A549 (cell line): ENCODE measurements at regions not wholly inside any gene's neighbourhood (a gene's known extent, or its start where the extent isn't known, plus 50 kb on each side); places are given as distances from the start of the nearest gene placed in this dataset.
"Not testable (repeated sequence)": the region's sequence is repeated elsewhere in the genome, so short reads cannot be mapped to it uniquely, and the experiment has no call there.

Experiments used
- ATAC-seq, 2 experiments: fragments of 200-7000 bp in 1 of 2; fragments of >200 bp in 1 of 2; cut with Nextera tagmentation in 1 of 2; cut with Tn5 transposase in 1 of 2; 3 replicates each; pipeline versions ENCODE4 v1.8.0 to v1.9.1; 2018 to 2020; ENCODE audit warnings: mild to moderate bottlenecking in 1 of 2, moderate library complexity in 1 of 2
- CTCF ChIA-PET: fragments of 300-600 bp; sonication (Branson Sonifier 250); formaldehyde crosslinking; extraction: SDS; loops from one replicate; lab custom pipeline; 2021; ENCODE audit warnings: antibody characterized with exemption, inconsistent platforms; lab: Yijun Ruan, JAX
- POLR2A ChIA-PET: fragments of 350-600 bp; formaldehyde crosslinking; extraction: SDS; loops from one replicate; lab custom pipeline; 2021; ENCODE audit warnings: antibody characterized with exemption, inconsistent platforms; lab: Yijun Ruan, JAX
- DNase-seq, 2 experiments: peaks; one replicate each; pipeline versions ENCODE4 v3.0.0 to v3.0.0-alpha.2; 2011 to 2016; ENCODE audit warnings: low read depth in 1 of 2, low spot score in 1 of 2
- FAIRE-seq: peaks from 2 replicates; lab custom pipeline; 2011; peaks lifted over from hg19 to GRCh38; lab: Jason Lieb, UNC
- H3K27ac ChIP-seq, 2 experiments: fragments of >200 bp; sonication (Bioruptor Twin); formaldehyde crosslinking; 3 replicates each; pipeline ENCODE4 v1.5.1; 2016 to 2017
- H3K4me1 ChIP-seq: fragments of >200 bp; sonication (Bioruptor Twin); formaldehyde crosslinking; 3 replicates; pipeline ENCODE4 v1.6.1; 2016
- H3K4me2 ChIP-seq: fragments of >200 bp; sonication (Bioruptor Twin); formaldehyde crosslinking; 3 replicates; pipeline ENCODE4 v1.6.1; 2016
- H3K4me3 ChIP-seq: fragments of >200 bp; sonication (Bioruptor Twin); formaldehyde crosslinking; 3 replicates; pipeline ENCODE4 v1.5.1; 2016
- H3K9me3 ChIP-seq: fragments of >200 bp; sonication (Bioruptor Twin); formaldehyde crosslinking; 3 replicates; pipeline ENCODE4 v1.6.1; 2016
- BCL3 ChIP-seq: fragments of >200 bp; sonication (Bioruptor Twin); formaldehyde crosslinking; IDR thresholded peaks from 3 replicates; pipeline ENCODE4 v1.6.1; 2016
- BHLHE40 ChIP-seq: IDR thresholded peaks from 2 replicates; pipeline ENCODE4 v1.6.1; 2012; ENCODE audit warnings: low read depth, low read length, inconsistent platforms
- CEBPB ChIP-seq, 2 experiments: fragments of >200 bp in 1 of 2; sonication (Bioruptor Twin) in 1 of 2; formaldehyde crosslinking in 1 of 2; IDR thresholded peaks; 2 replicates each; pipeline ENCODE4 v1.6.1; 2012 to 2016
- CHD4 ChIP-seq: fragments of 200-600 bp; sonication (generic); IDR thresholded peaks from 2 replicates; pipeline ENCODE4 v1.6.1; 2016; ENCODE audit warnings: antibody characterized with exemption, mild to moderate bottlenecking, borderline replicate concordance
- EHMT2 ChIP-seq: fragments of 200-600 bp; sonication (generic); IDR thresholded peaks from 2 replicates; pipeline ENCODE4 v1.6.1; 2016; ENCODE audit warnings: antibody characterized with exemption, low read depth, mild to moderate bottlenecking, moderate library complexity
- ESRRA ChIP-seq: fragments of 150-350 bp; IDR thresholded peaks from 2 replicates; pipeline ENCODE4 v1.6.1; 2014; ENCODE audit warnings: mild to moderate bottlenecking, low read length, borderline replicate concordance
- FOSB ChIP-seq: fragments of 250-450 bp; sonication (Bioruptor Pico); IDR thresholded peaks from 2 replicates; pipeline ENCODE4 v1.5.0; 2020; ENCODE audit warnings: mild to moderate bottlenecking, moderate library complexity
- FOSL2 ChIP-seq, 2 experiments: fragments of 450-650 bp in 1 of 2; fragments of >200 bp in 1 of 2; sonication (Bioruptor Twin) in 1 of 2; formaldehyde crosslinking; IDR thresholded peaks; 2 replicates each; pipeline versions ENCODE4 v1.5.0 to v1.6.1; 2016 to 2020; ENCODE audit warnings: mild to moderate bottlenecking in 1 of 2, moderate library complexity in 1 of 2
- GATA3 ChIP-seq: IDR thresholded peaks from 2 replicates; pipeline ENCODE4 v1.6.1; 2012; ENCODE audit warnings: borderline replicate concordance
- HDAC2 ChIP-seq: fragments of 200-600 bp; sonication (generic); IDR thresholded peaks from 2 replicates; pipeline ENCODE4 v1.6.1; 2016
- HOXB13 ChIP-seq: fragments of 250-450 bp; sonication (Bioruptor Pico); IDR thresholded peaks from 2 replicates; pipeline ENCODE4 v1.5.0; 2020; ENCODE audit warnings: low read depth, mild to moderate bottlenecking, moderate library complexity
- JUN ChIP-seq, 2 experiments: fragments of >200 bp; sonication (Bioruptor Twin); formaldehyde crosslinking; IDR thresholded peaks; 2 replicates in 1 of 2; 3 replicates in 1 of 2; pipeline ENCODE4 v1.6.1; 2016 to 2017
- MAZ ChIP-seq: fragments of 150-350 bp; IDR thresholded peaks from 2 replicates; pipeline ENCODE4 v1.6.1; 2014; ENCODE audit warnings: antibody characterized with exemption, low read depth, low read length, borderline replicate concordance
- NFE2L2 ChIP-seq: fragments of 150-350 bp; conservative IDR thresholded peaks from 2 replicates; pipeline ENCODE4 v1.6.1; 2014; ENCODE audit warnings: low read length
- POLR2A ChIP-seq: IDR thresholded peaks from 2 replicates; pipeline ENCODE4 v1.6.1; 2012; ENCODE audit warnings: mild to moderate bottlenecking, low read length
- RAD21 ChIP-seq, 2 experiments: fragments of >200 bp in 1 of 2; sonication (Bioruptor Twin) in 1 of 2; formaldehyde crosslinking in 1 of 2; IDR thresholded peaks in 1 of 2; conservative IDR thresholded peaks in 1 of 2; 2 replicates in 1 of 2; 3 replicates in 1 of 2; pipeline ENCODE4 v1.6.1; 2012 to 2018; ENCODE audit warnings: inconsistent platforms in 1 of 2
- REST ChIP-seq: fragments of 200-600 bp; sonication (generic); IDR thresholded peaks from 2 replicates; pipeline ENCODE4 v1.6.1; 2016; ENCODE audit warnings: antibody characterized with exemption, mild to moderate bottlenecking, moderate library complexity
- RNF2 ChIP-seq: fragments of 200-600 bp; sonication (generic); IDR thresholded peaks from 2 replicates; pipeline ENCODE4 v1.6.1; 2016; ENCODE audit warnings: low read depth, mild to moderate bottlenecking, antibody characterized with exemption, moderate library complexity, borderline replicate concordance
- TFCP2L1 ChIP-seq: fragments of 250-450 bp; sonication (Bioruptor Pico); IDR thresholded peaks from 2 replicates; pipeline ENCODE4 v1.5.0; 2021; ENCODE audit warnings: mild to moderate bottlenecking
- USF2 ChIP-seq: fragments of 450-650 bp; IDR thresholded peaks from 2 replicates; pipeline ENCODE4 v1.6.1; 2014; ENCODE audit warnings: antibody characterized with exemption
- ZNF302 ChIP-seq: fragments of 250-450 bp; sonication (Bioruptor Pico); IDR thresholded peaks from 2 replicates; pipeline ENCODE4 v1.9.0; 2021; ENCODE audit warnings: inconsistent platforms, mild to moderate bottlenecking, moderate library complexity
- ZSCAN20 ChIP-seq: fragments of 250-450 bp; sonication (Bioruptor Pico); IDR thresholded peaks from 2 replicates; pipeline ENCODE4 v1.8.0; 2022; ENCODE audit warnings: mild to moderate bottlenecking, moderate library complexity
- WGBS: methylation state at CpG from one replicate; pipeline ENCODE4 v1.1.6; 2017; ENCODE audit errors: missing lambda C conversion rate; 5-methylcytosine and 5-hydroxymethylcytosine counted together
- TF ChIP-seq, protein P1 (sequence below): fragments of 250-450 bp; sonication (Bioruptor Pico); IDR thresholded peaks from 2 replicates; pipeline ENCODE4 v1.5.0; 2020; ENCODE audit warnings: low read depth, mild to moderate bottlenecking, moderate library complexity

- ChIA-PET CTCF (no interaction called here), POLR2A (no interaction called here)
- no peaks in the 10 kb centered on the region for H3K9me3 ChIP-seq
- H3K4me3 ChIP-seq = no peak overlapping the region
- H3K4me1 ChIP-seq = no peaks in the 10 kb centered on the region
- no peak overlapping the region for H3K4me2 ChIP-seq
- H3K27ac ChIP-seq = no peak overlapping the region
- DNase-seq = no peak
- ATAC-seq = no peak
- no peak for FAIRE-seq
- TF ChIP-seq FOSL2 (IDR thresholded peaks at IDR 0.05) = no peak
- no peak for TF ChIP-seq FOSL2 (CRISPR knock-in tag; IDR thresholded peaks at IDR 0.05)
These were observed 732.1 kb downstream of the MAT2B start for GRCh38 chr5:164237486-164237885.

DNA sequence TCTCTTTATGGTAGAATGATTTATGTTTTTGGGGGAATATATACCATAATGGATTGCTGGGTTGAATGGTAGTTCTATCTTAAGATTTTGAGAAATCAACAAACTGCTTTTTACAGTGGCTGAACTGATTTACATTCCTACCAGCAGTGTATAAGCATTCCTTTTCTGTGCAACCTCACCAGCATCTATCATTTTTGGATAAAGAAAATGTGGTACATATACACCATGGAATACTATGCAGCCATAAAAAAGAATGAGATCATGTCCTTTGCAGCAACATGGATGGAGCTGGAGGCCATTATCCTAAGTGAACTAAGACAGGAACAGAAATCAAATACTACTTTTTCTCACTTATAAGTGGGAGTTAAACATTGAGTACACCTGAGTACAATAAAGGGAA lies 746.4 kb downstream of the MAT2B start:
- H3K9me3 ChIP-seq, H3K4me3 ChIP-seq, H3K4me2 ChIP-seq, DNase-seq, ATAC-seq, FAIRE-seq, H3K27ac ChIP-seq, CTCF ChIA-PET, H3K4me1 ChIP-seq, POLR2A ChIA-PET: not testable (repeated sequence)

DNA sequence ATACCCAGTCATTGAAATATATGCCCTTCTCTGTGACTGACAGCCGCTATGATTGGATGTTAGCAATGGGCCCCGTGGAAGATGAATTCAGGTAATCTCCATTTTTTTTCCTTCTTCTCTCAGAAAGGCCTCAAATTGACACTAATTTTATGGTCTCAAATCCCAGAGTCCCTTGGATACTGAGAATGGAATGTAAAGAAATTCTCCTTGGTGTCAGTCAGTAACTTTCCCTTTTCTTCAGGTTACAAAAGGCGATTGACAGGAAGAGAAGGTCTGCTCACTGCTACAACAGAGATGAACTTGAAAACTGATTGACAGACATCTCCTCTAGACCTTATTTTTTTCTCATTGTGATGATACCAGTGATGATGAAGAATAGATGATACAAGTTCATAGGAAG lies 748.3 kb downstream of the MAT2B start:
- POLR2A ChIA-PET = no interaction called here
- CTCF ChIA-PET = interaction anchor here (1.5 kb wide), 1 partner anchor 12 kb away, joined by 4 read pairs; no protein-coding TSS in a partner anchor
- TF ChIP-seq TFCP2L1 (no peak), ZNF302 (CRISPR knock-in tag) (no peak), FOSB (CRISPR knock-in tag) (no peak), GATA3 (no peak), JUN (IDR thresholded peaks at IDR 0.05) (no peak), RAD21 (conservative IDR thresholded peaks at IDR 0.05 in 1 of 2, IDR thresholded peaks at IDR 0.05 in 1 of 2) (no peak), HDAC2 (no peak), POLR2A (no peak), REST (no peak), ESRRA (no peak), ZSCAN20 (CRISPR knock-in tag) (no peak), BHLHE40 (no peak), NFE2L2 (no peak)
- TF ChIP-seq, all 56 proteins: peak for 0
- DNase-seq (no peak), FAIRE-seq (no peak), ATAC-seq (no peak)
- no peaks in the 10 kb centered on the region for H3K9me3 ChIP-seq
- H3K4me1 ChIP-seq = no peaks in the 10 kb centered on the region
- 6% methylated on average over 3 of the region's 3 CpGs for WGBS
- no peak overlapping the region for H3K4me3 ChIP-seq
- H3K27ac ChIP-seq = no peak overlapping the region
- H3K4me2 ChIP-seq = no peak overlapping the region

DNA sequence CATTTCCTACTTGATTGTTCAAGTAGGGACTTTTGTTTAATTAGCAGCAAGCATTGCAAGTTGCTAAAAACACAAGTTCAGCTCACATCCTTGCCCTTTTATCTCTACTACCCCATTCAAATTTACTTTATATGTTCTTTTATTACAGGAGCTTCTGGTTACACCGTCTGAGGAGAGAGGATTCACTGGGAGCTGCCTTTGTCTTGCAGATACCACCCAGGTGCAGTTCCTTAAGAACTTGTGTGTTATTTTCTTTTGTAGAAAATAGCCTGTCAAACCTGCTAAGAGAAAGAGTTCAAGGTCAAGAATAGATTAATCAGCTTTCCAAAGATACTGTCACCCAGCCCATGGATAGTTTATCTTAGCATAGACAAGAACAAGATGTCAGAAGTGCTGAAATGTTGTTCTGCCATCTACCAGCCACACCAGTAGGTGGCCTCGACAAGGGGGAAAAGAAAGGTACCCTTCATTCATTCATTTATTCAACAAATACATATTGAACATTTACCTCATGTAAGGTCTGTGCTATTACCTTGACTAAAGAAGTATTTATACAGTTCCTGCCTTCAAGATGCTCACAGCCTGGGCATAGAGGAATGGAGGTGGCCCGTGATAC lies 750.3 kb downstream of the MAT2B start:
- no peak overlapping the region for H3K4me2 ChIP-seq
- no peak overlapping the region for H3K27ac ChIP-seq
- no peak for ATAC-seq
- ChIA-PET CTCF (no interaction called here), POLR2A (no interaction called here)
- no peak for TF ChIP-seq HOXB13 (CRISPR knock-in tag)
- no peak for TF ChIP-seq CEBPB (IDR thresholded peaks at IDR 0.05)
- TF ChIP-seq MAZ = no peak
- no peak for TF ChIP-seq CHD4
- no peak for TF ChIP-seq USF2
- no peak for TF ChIP-seq BCL3
- TF ChIP-seq RNF2 = no peak
- TF ChIP-seq GATA3 = no peak
- no peak for TF ChIP-seq ZNF302 (CRISPR knock-in tag)
- TF ChIP-seq, protein P1, sequence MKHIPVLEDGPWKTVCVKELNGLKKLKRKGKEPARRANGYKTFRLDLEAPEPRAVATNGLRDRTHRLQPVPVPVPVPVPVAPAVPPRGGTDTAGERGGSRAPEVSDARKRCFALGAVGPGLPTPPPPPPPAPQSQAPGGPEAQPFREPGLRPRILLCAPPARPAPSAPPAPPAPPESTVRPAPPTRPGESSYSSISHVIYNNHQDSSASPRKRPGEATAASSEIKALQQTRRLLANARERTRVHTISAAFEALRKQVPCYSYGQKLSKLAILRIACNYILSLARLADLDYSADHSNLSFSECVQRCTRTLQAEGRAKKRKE (CRISPR knock-in tag) = no peak
- no peak for TF ChIP-seq EHMT2
- DNase-seq = no peak
- no peak overlapping the region for H3K4me3 ChIP-seq
- no peaks in the 10 kb centered on the region for H3K9me3 ChIP-seq
- no peaks in the 10 kb centered on the region for H3K4me1 ChIP-seq
- 0% methylated on average over 3 of the region's 3 CpGs for WGBS
- no peak for FAIRE-seq
